Endometrium (tissue), 2 donors: ENCODE measurements at regions not wholly inside any gene's neighbourhood (a gene's known extent, or its start where the extent isn't known, plus 50 kb on each side); places are given as distances from the start of the nearest gene placed in this dataset.
A peak's percentile ranks its signal among the peaks of the same experiment; 100 is the strongest.

Experiments used
- FAIRE-seq: peaks from 2 replicates; lab custom pipeline; 2012; peaks lifted over from hg19 to GRCh38; lab: Jason Lieb, UNC
- donor health status: control.
- donor health status: control.

DNA sequence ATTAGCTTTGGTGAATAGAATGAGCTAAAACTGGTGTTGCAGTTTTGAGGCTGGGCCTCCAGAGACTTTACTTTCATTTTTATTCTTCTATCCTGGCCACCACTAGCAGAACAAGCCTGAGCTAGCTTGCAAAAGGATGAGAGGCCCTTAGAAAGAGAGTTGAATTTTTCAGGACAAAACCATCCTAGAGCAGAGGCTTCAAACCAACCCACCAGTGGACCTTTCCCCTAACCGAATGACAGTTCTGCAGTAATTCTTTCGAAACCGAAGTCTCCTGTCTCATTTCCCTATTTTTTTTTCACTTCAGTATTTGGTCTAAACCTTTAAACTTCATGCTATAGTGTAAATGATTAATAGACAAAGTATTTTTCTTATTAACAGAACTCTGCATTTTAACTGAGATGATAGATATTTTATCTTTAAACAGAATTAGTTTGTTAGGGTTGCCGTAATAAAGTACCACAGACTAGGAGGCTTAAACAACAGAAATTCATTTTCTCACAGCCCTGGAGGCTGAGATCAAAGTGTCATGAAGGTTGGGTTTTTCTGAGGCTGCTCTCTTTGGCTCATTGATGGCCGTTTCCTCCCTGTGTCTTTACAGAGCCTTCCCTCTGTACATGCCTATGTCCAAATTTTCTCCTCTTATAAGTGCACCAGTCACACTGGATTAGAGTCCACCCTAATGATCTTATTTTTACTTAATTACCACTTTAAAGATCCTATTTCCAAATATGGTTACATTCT lies 80.6 kb upstream of the PAK5 start:
- no peak for FAIRE-seq

DNA sequence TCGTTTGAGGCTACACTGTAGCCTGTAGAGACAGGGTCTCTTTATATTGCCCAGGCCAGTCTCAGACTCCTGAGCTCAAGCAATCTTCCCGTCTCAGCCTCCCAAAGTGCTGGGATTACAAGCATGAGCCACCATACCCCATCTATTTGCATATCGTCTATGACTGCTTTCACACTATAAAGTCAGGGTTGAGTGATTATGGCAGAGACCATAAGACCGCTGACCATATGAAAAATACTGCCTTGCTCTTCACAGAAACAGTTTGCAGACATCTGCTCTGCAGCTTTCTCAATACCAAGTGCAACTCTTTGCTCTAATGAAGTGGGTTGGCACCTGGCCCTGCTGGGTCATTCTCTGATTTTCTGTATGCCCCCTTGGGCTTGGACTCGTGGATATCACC lies 79.5 kb upstream of the PAK5 start:
- no peak for FAIRE-seq

GRCh38 chr20:9916761-9917160 lies 77.9 kb upstream of the PAK5 start:
- no peak for FAIRE-seq

GRCh38 chr20:9912858-9913434 lies 74.1 kb upstream of the PAK5 start:
- FAIRE-seq, result peak; percentile 21

- FAIRE-seq, result no peak
These were observed 73.4 kb upstream of the PAK5 start for GRCh38 chr20:9912290-9912689.

DNA sequence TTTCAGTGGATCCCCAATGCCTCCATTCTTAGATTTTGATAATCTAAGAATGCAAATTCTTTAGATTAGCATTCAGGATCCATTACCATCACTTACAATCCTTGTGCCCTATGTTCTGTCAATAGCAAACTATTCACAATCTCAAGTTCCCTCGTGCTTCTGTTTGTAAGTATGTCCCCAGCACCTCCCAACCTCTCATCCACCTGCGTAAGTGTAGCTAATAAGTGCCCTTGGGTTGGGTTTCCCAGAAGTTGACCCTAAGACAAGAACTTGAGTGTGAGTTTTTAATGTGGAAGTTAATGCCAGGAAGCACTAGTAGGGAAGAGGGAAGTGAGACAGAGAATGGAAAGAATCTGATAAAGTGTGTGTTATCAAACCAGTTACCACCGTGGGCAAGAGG lies 72.6 kb upstream of the PAK5 start:
- no peak for FAIRE-seq

DNA sequence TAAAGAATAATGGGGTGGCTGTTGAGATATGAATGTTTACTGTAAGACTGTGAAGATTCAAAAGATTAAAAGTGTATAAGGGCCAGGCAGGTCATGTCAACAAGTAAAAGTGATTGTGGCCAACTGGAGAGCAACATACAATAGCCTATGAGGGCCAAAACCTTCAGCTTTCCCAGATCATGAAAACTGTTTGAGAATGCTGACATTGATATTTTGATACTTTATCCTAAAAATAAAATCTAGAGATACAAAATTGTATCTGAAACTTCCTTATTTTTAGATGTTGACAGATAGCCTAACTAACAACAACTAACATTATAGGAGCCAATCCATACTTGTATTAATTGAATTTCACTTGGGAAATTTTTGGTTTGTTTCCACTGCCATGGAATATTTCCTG lies 70.3 kb upstream of the PAK5 start:
- no peak for FAIRE-seq

- no peak for FAIRE-seq
These were observed 64.3 kb upstream of the PAK5 start for GRCh38 chr20:9903048-9903655.

GRCh38 chr20:9889270-9889981 lies 50.5 kb upstream of the PAK5 start:
- no peak for FAIRE-seq
